Natural killer cell (primary cell): ENCODE measurements at regions not wholly inside any gene's neighbourhood (a gene's known extent, or its start where the extent isn't known, plus 50 kb on each side); places are given as distances from the start of the nearest gene placed in this dataset.

ENCODE experiments used
- ATAC-seq, 3 donors: fragments of 150-1000 bp in 2 of 3; fragments of 200-7000 bp in 1 of 3; cut with Tn5 transposase; 1 replicate in 1 of 3; 2 replicates in 2 of 3; pipeline ENCODE4 v1.10.0; 2021; ENCODE audit warnings: mild to moderate bottlenecking in 2 of 3, moderate library complexity in 2 of 3
- DNase-seq, 2 donors: peaks; one replicate each; pipeline versions ENCODE4 v3.0.0 to v3.0.0-alpha.2; 2013 to 2021; ENCODE audit warnings: mixed read lengths in 1 of 2
- H3K27ac ChIP-seq: one replicate; pipeline ENCODE4 v1.5.1; 2013; ENCODE audit warnings: mild to moderate bottlenecking, low read length
- H3K27me3 ChIP-seq: one replicate; pipeline ENCODE4 v1.6.1; 2013; ENCODE audit warnings: low read length; ENCODE audit not compliant: control insufficient read depth, insufficient read depth
- H3K36me3 ChIP-seq: one replicate; pipeline ENCODE4 v1.6.1; 2013; ENCODE audit warnings: low read length; ENCODE audit not compliant: control insufficient read depth, insufficient read depth
- H3K4me1 ChIP-seq: one replicate; pipeline ENCODE4 v1.6.1; 2013; ENCODE audit warnings: low read length; ENCODE audit not compliant: control insufficient read depth, insufficient read depth
- H3K4me3 ChIP-seq: one replicate; pipeline ENCODE4 v1.5.1; 2013; ENCODE audit warnings: low read length
- H3K9me3 ChIP-seq: one replicate; pipeline ENCODE4 v1.6.1; 2013; ENCODE audit warnings: low read length; ENCODE audit not compliant: control insufficient read depth, insufficient read depth
- H3K27ac Mint-ChIP-seq, 2 donors: one replicate each; pipeline ENCODE4 v1.8.0; 2022; ENCODE audit warnings: mild to moderate bottlenecking in 2 of 2, mixed read lengths in 2 of 2, moderate library complexity in 1 of 2
- H3K27me3 Mint-ChIP-seq, 2 donors: one replicate each; pipeline ENCODE4 v1.8.0; 2022; ENCODE audit warnings: low read depth in 2 of 2, mixed read lengths in 2 of 2
- H3K36me3 Mint-ChIP-seq: one replicate; pipeline ENCODE4 v1.8.0; 2022; ENCODE audit warnings: mixed read lengths
- H3K4me1 Mint-ChIP-seq, 2 donors: one replicate each; pipeline ENCODE4 v1.8.0; 2022; ENCODE audit warnings: mixed read lengths in 2 of 2
- H3K4me3 Mint-ChIP-seq: one replicate; pipeline ENCODE4 v1.8.0; 2022; ENCODE audit warnings: mild to moderate bottlenecking, moderate library complexity, mixed read lengths
- H3K9me3 Mint-ChIP-seq, 2 donors: one replicate each; pipeline ENCODE4 v1.8.0; 2022; ENCODE audit warnings: mixed read lengths in 2 of 2
- WGBS: methylation state at CpG from one replicate; pipeline ENCODE4 v1.1.7; 2013; ENCODE audit warnings: missing lambda C conversion rate; ENCODE audit not compliant: insufficient coverage; 5-methylcytosine and 5-hydroxymethylcytosine counted together
- intact Hi-C: fragments of 100-400 bp; cut with micrococcal nuclease; formaldehyde crosslinking; loops from one replicate; pipeline ENCODE4 v1.14.2; 2022
- TF ChIP-seq, protein P1 (sequence below): fragments of 200-600 bp; IDR thresholded peaks from one replicate; pipeline ENCODE4 v1.8.0; 2022; ENCODE audit warnings: antibody characterized with exemption

DNA sequence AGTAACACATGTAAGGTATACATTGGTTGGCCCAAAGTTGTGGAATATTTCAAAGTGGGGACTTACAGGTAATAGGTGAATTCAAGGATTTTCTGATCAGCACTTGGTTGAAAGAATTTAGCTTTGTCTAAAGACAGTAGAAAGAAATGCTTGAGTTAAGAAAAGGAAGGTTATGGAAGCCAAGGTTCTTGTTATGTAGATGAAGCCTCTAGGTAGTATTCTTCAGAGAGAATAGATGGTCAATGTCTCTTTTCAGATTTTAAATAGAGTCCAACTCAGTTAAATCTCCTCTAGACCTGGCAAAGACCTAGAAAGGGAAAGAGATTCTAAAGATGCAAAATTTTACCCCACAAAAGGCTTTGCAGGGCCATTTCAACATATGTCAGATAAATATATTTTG, 157.4 kb downstream of the ANKRD30B start:
- no peak for DNase-seq
- no peak overlapping the region for H3K4me3 ChIP-seq
- H3K27me3 Mint-ChIP-seq = no peaks in the 10 kb centered on the region
- no peak overlapping the region for H3K27ac ChIP-seq
- TF ChIP-seq, protein P1, sequence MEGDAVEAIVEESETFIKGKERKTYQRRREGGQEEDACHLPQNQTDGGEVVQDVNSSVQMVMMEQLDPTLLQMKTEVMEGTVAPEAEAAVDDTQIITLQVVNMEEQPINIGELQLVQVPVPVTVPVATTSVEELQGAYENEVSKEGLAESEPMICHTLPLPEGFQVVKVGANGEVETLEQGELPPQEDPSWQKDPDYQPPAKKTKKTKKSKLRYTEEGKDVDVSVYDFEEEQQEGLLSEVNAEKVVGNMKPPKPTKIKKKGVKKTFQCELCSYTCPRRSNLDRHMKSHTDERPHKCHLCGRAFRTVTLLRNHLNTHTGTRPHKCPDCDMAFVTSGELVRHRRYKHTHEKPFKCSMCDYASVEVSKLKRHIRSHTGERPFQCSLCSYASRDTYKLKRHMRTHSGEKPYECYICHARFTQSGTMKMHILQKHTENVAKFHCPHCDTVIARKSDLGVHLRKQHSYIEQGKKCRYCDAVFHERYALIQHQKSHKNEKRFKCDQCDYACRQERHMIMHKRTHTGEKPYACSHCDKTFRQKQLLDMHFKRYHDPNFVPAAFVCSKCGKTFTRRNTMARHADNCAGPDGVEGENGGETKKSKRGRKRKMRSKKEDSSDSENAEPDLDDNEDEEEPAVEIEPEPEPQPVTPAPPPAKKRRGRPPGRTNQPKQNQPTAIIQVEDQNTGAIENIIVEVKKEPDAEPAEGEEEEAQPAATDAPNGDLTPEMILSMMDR = no peak
- H3K4me3 Mint-ChIP-seq = no peak overlapping the region
- no peaks in the 10 kb centered on the region for H3K36me3 Mint-ChIP-seq
- H3K9me3 ChIP-seq = peaks cover 3% of the 10 kb centered on the region
- ATAC-seq = no peak
- H3K4me1 ChIP-seq = no peaks in the 10 kb centered on the region
- H3K27me3 ChIP-seq = no peaks in the 10 kb centered on the region
- peaks cover 2 to 3% of the 10 kb centered on the region in 2 donors for H3K9me3 Mint-ChIP-seq
- no peaks in the 10 kb centered on the region for H3K4me1 Mint-ChIP-seq
- no peaks in the 10 kb centered on the region for H3K36me3 ChIP-seq
- intact Hi-C loops = no loop called here
- no peak overlapping the region for H3K27ac Mint-ChIP-seq

- Histone ChIP-seq H3K27me3 (no peaks in the 10 kb centered on the region), H3K4me3 (no peak overlapping the region), H3K4me1 (no peaks in the 10 kb centered on the region), H3K9me3 (peaks cover 3% of the 10 kb centered on the region), H3K36me3 (no peaks in the 10 kb centered on the region), H3K27ac (no peak overlapping the region)
- intact Hi-C loops = no loop called here
- TF ChIP-seq, protein P1 = no peak
- no peak overlapping the region for H3K27ac Mint-ChIP-seq
- DNase-seq = no peak
- peaks cover 2 to 5% of the 10 kb centered on the region in 2 donors for H3K9me3 Mint-ChIP-seq
- no peak for ATAC-seq
- no peak overlapping the region for H3K4me3 Mint-ChIP-seq
- no peaks in the 10 kb centered on the region for H3K4me1 Mint-ChIP-seq
- no peaks in the 10 kb centered on the region for H3K27me3 Mint-ChIP-seq
- H3K36me3 Mint-ChIP-seq = no peaks in the 10 kb centered on the region
- WGBS = no CpG with 5 or more reads among the region's 1 CpG
Observed at GRCh38 chr18:14905979-14906378, 158.0 kb downstream of the ANKRD30B start.

DNA sequence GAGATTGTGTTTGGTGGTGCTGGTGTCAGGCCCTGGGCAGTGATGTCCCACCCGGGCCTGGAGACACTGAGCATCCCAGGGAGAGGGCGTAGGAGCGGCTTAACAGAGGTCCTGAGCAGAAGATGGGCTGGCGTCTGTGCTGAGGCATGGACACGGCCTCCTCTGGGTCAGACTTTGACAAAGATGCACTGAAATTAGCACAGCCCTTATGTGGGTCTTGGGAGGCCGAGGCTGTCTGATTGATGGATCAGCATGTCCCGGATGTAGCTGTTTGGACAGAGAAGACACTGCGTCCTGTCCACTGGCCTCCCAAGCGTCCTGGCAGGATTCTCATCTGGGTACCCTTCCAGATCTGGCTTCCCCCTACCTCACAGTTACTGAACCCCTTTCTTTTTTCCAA, 159.4 kb downstream of the ANKRD30B start:
- no peak for ATAC-seq
- H3K4me3 Mint-ChIP-seq = no peak overlapping the region
- intact Hi-C loops = no loop called here
- H3K9me3 ChIP-seq = peaks cover 3% of the 10 kb centered on the region
- no peaks in the 10 kb centered on the region for H3K36me3 Mint-ChIP-seq
- no peak for DNase-seq
- no peaks in the 10 kb centered on the region for H3K27me3 ChIP-seq
- H3K4me3 ChIP-seq = no peak overlapping the region
- no peak overlapping the region for H3K27ac ChIP-seq
- WGBS = 81% methylated on average over 9 of the region's 9 CpGs
- no peaks in the 10 kb centered on the region for H3K4me1 ChIP-seq
- H3K4me1 Mint-ChIP-seq = no peaks in the 10 kb centered on the region
- TF ChIP-seq, protein P1 = no peak
- peaks cover 2 to 5% of the 10 kb centered on the region in 2 donors for H3K9me3 Mint-ChIP-seq
- no peaks in the 10 kb centered on the region for H3K27me3 Mint-ChIP-seq
- H3K36me3 ChIP-seq = no peaks in the 10 kb centered on the region
- no peak overlapping the region for H3K27ac Mint-ChIP-seq

DNA sequence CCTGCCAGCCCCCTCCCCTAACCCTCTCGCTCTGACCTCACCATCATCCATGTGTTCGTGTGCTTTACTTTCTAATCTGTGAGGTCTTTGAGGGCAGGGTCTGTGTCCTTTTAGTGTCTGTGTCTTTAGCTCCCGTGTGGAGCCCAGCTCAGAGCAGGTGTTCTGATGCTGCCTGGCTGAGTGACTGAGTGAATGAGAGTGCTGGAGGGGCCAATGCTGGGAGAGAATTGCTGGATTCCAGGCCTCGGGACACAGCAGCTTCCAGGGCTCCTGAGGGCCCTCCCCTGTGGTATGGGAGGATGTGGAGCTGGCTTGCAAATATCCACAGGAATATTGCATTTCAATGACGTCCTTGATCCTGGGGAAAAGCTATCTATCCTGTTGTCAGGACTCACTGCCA, 160.6 kb downstream of the ANKRD30B start:
- Histone ChIP-seq H3K9me3 (peaks cover 3% of the 10 kb centered on the region), H3K27ac (no peak overlapping the region), H3K4me1 (no peaks in the 10 kb centered on the region), H3K27me3 (no peaks in the 10 kb centered on the region), H3K36me3 (no peaks in the 10 kb centered on the region), H3K4me3 (no peak overlapping the region)
- H3K9me3 Mint-ChIP-seq = peaks cover 2 to 4% of the 10 kb centered on the region in 2 donors
- intact Hi-C loops = no loop called here
- no peaks in the 10 kb centered on the region for H3K4me1 Mint-ChIP-seq
- no peak overlapping the region for H3K27ac Mint-ChIP-seq
- ATAC-seq (no peak), DNase-seq (no peak)
- WGBS = 77% methylated on average over 5 of the region's 5 CpGs
- no peak overlapping the region for H3K4me3 Mint-ChIP-seq
- TF ChIP-seq, protein P1 = no peak
- no peaks in the 10 kb centered on the region for H3K27me3 Mint-ChIP-seq
- H3K36me3 Mint-ChIP-seq = no peaks in the 10 kb centered on the region
